CD4-positive, alpha-beta T cell (primary cell): ENCODE measurements at regions not wholly inside any gene's neighbourhood (a gene's known extent, or its start where the extent isn't known, plus 50 kb on each side); places are given as distances from the start of the nearest gene placed in this dataset.
A peak's percentile ranks its signal among the peaks of the same experiment; 100 is the strongest.

Source experiments
- ATAC-seq: fragments of 200-7000 bp; cut with Tn5 transposase; one replicate; pipeline ENCODE4 v1.10.0; 2022; ENCODE audit warnings: mild to moderate bottlenecking; ENCODE audit not compliant: poor library complexity
- CTCF ChIA-PET: fragments of 350-600 bp; sonication (Branson Sonifier 250); formaldehyde crosslinking; loops from one replicate; lab custom pipeline; 2021; ENCODE audit warnings: antibody characterized with exemption, inconsistent platforms; lab: Charles Lee
- POLR2A ChIA-PET: fragments of 350-600 bp; sonication (Branson Sonifier 250); formaldehyde crosslinking; loops from one replicate; lab custom pipeline; 2021; ENCODE audit warnings: antibody characterized with exemption, inconsistent platforms; lab: Charles Lee
- DNase-seq, 14 experiments: peaks; one replicate each; pipeline ENCODE4 v3.0.0-alpha.2; 2013 to 2020; ENCODE audit warnings: mixed read lengths in 2 of 14
- H3K27ac ChIP-seq, 2 donors: one replicate each; pipeline versions ENCODE4 v1.5.1 to v1.7.0; 2013; ENCODE audit warnings: low read length in 2 of 2, low read depth in 1 of 2, mild to moderate bottlenecking in 1 of 2
- H3K27me3 ChIP-seq, 2 experiments: 1 replicate in 1 of 2; 2 replicates in 1 of 2; pipeline versions ENCODE4 v1.6.1 to v1.7.0; 2013; ENCODE audit warnings: low read length in 2 of 2, control low read depth in 1 of 2, mild to moderate bottlenecking in 1 of 2, moderate library complexity in 1 of 2; ENCODE audit not compliant: insufficient read depth in 2 of 2, control insufficient read depth in 1 of 2
- H3K36me3 ChIP-seq: one replicate; pipeline ENCODE4 v1.6.1; 2013; ENCODE audit warnings: low read length, control low read depth; ENCODE audit not compliant: insufficient read depth
- H3K4me1 ChIP-seq: one replicate; pipeline ENCODE4 v1.6.1; 2013; ENCODE audit warnings: low read length, control low read depth; ENCODE audit not compliant: insufficient read depth
- H3K4me3 ChIP-seq: one replicate; pipeline ENCODE4 v1.5.1; 2013; ENCODE audit warnings: mild to moderate bottlenecking, low read length, moderate library complexity
- H3K9me3 ChIP-seq, 2 experiments: 1 replicate in 1 of 2; 2 replicates in 1 of 2; pipeline versions ENCODE4 v1.6.1 to v1.7.0; 2013; ENCODE audit warnings: low read length in 2 of 2, mild to moderate bottlenecking in 2 of 2, control low read depth in 1 of 2, moderate library complexity in 1 of 2; ENCODE audit not compliant: control insufficient read depth in 1 of 2, insufficient read depth in 1 of 2
- H3K27ac Mint-ChIP-seq: one replicate; pipeline ENCODE4 v1.8.0; 2020; ENCODE audit warnings: mixed read lengths
- H3K27me3 Mint-ChIP-seq: one replicate; pipeline ENCODE4 v1.8.0; 2021; ENCODE audit warnings: mixed read lengths
- H3K36me3 Mint-ChIP-seq: one replicate; pipeline ENCODE4 v1.8.0; 2021; ENCODE audit warnings: low read depth, mixed read lengths
- H3K4me1 Mint-ChIP-seq: one replicate; pipeline ENCODE4 v1.8.0; 2021; ENCODE audit warnings: low read depth, mixed read lengths
- H3K4me3 Mint-ChIP-seq: one replicate; pipeline ENCODE4 v1.8.0; 2020; ENCODE audit warnings: mild to moderate bottlenecking, mixed read lengths
- H3K9me3 Mint-ChIP-seq: one replicate; pipeline ENCODE4 v1.8.0; 2020; ENCODE audit warnings: mixed read lengths
- CTCF ChIP-seq: fragments of 200-600 bp; IDR thresholded peaks from one replicate; pipeline ENCODE4 v1.8.0; 2022; ENCODE audit warnings: antibody characterized with exemption, mild to moderate bottlenecking
- intact Hi-C, 2 experiments: fragments of 100-400 bp; cut with DNase I in 1 of 2; cut with micrococcal nuclease in 1 of 2; formaldehyde crosslinking; loops; one replicate each; pipeline versions ENCODE4 v1.15.1 to v1.9.0; 2023 to 2025; cut with DNase I, micrococcal nuclease

GRCh38 chr17:410543-411401 lies 58.2 kb upstream of the RPH3AL start:
- ATAC-seq: peak; percentile 83
- H3K27ac Mint-ChIP-seq: peak overlapping the region; percentile 96
- intact Hi-C loops: loop anchor here (1.0 to 5.0 kb wide), 4 partner anchors 222 to 587 kb away; partner anchors contain the start of genes GEMIN4 (in 2 of the 2) and TIMM22 (in 2 of the 2)
- Histone ChIP-seq H3K9me3 (no peaks in the 10 kb centered on the region), H3K27me3 (no peaks in the 10 kb centered on the region), H3K4me1 (peaks cover 70% of the 10 kb centered on the region), H3K4me3 (peak overlapping the region; percentile 86), H3K36me3 (peaks cover 15% of the 10 kb centered on the region), H3K27ac (peak overlapping the region; percentile 88 to 95)
- DNase-seq: peak; percentile 22 to 92 (median 69)
- POLR2A ChIA-PET: interaction anchor here (0.6 to 3.0 kb wide), 6 partner anchors 9 to 371 kb away, joined by 3 to 37 read pairs (median 4); partner anchors contain the start of genes GLOD4 and MRM3
- H3K27me3 Mint-ChIP-seq: peaks cover 4% of the 10 kb centered on the region
- CTCF ChIA-PET: interaction anchor here (1.3 to 2.3 kb wide), 5 partner anchors 25 to 586 kb away, joined by 3 to 47 read pairs (median 4); partner anchors contain the start of gene TIMM22
- peaks cover 62% of the 10 kb centered on the region for H3K4me1 Mint-ChIP-seq
- no peak for TF ChIP-seq CTCF
- peaks cover 35% of the 10 kb centered on the region for H3K36me3 Mint-ChIP-seq
- no peaks in the 10 kb centered on the region for H3K9me3 Mint-ChIP-seq
- peak overlapping the region; percentile 91 for H3K4me3 Mint-ChIP-seq

- Histone ChIP-seq H3K4me3 (peak overlapping the region; percentile 86), H3K4me1 (peaks cover 63% of the 10 kb centered on the region), H3K27me3 (no peaks in the 10 kb centered on the region), H3K9me3 (no peaks in the 10 kb centered on the region), H3K27ac (peak overlapping the region; percentile 88 to 95), H3K36me3 (peaks cover 15% of the 10 kb centered on the region)
- DNase-seq (peak; percentile 98 to 100 (median 99)), ATAC-seq (peak; percentile 15)
- Mint-ChIP-seq H3K4me3 (peak overlapping the region; percentile 91), H3K27me3 (peaks cover 4% of the 10 kb centered on the region), H3K36me3 (peaks cover 35% of the 10 kb centered on the region), H3K4me1 (peaks cover 58% of the 10 kb centered on the region), H3K9me3 (no peaks in the 10 kb centered on the region), H3K27ac (peak overlapping the region; percentile 96)
- no peak for TF ChIP-seq CTCF
- ChIA-PET POLR2A (interaction anchor here (0.6 to 3.0 kb wide), 6 partner anchors 9 to 372 kb away, joined by 3 to 37 read pairs (median 4); partner anchors contain the start of genes GLOD4 and MRM3), CTCF (interaction anchor here (1.3 kb wide), 1 partner anchor 587 kb away, joined by 3 read pairs; the partner anchor contains the start of gene TIMM22)
- intact Hi-C loops: loop anchor here (1.0 to 5.0 kb wide), 4 partner anchors 222 to 587 kb away; partner anchors contain the start of genes TIMM22 (in 2 of the 2) and GEMIN4 (in 1 of the 2)
Measured at GRCh38 chr17:409848-410542, 57.4 kb upstream of the RPH3AL start.

GRCh38 chr17:409308-409847 lies 56.8 kb upstream of the RPH3AL start:
- H3K4me1 Mint-ChIP-seq: peaks cover 57% of the 10 kb centered on the region
- ChIA-PET POLR2A (interaction anchor here (0.6 to 1.5 kb wide), 2 partner anchors 10 to 140 kb away, joined by 3 to 5 read pairs; no protein-coding TSS in a partner anchor), CTCF (no interaction called here)
- peaks cover 38% of the 10 kb centered on the region for H3K36me3 Mint-ChIP-seq
- H3K27ac Mint-ChIP-seq: peak overlapping the region; percentile 96
- H3K27ac ChIP-seq: peak overlapping the region; percentile 26 to 52
- peak overlapping the region; percentile 55 for H3K4me3 ChIP-seq
- H3K9me3 ChIP-seq: no peaks in the 10 kb centered on the region
- H3K4me3 Mint-ChIP-seq: peak overlapping the region; percentile 91
- no peak for ATAC-seq
- peaks cover 15% of the 10 kb centered on the region for H3K36me3 ChIP-seq
- intact Hi-C loops: no loop called here
- peaks cover 4% of the 10 kb centered on the region for H3K27me3 Mint-ChIP-seq
- DNase-seq: no peak
- H3K4me1 ChIP-seq: peaks cover 56% of the 10 kb centered on the region
- no peak for TF ChIP-seq CTCF
- H3K9me3 Mint-ChIP-seq: no peaks in the 10 kb centered on the region
- H3K27me3 ChIP-seq: no peaks in the 10 kb centered on the region
